Sigmoid colon (tissue), 6 donors: ENCODE measurements at regions not wholly inside any gene's neighbourhood (a gene's known extent, or its start where the extent isn't known, plus 50 kb on each side); places are given as distances from the start of the nearest gene placed in this dataset.
A peak's percentile ranks its signal among the peaks of the same experiment; 100 is the strongest.

Experiments
- DNase-seq: peaks from one replicate; pipeline ENCODE4 v3.0.0-alpha.2; 2019
- H3K27ac ChIP-seq, 4 donors: fragments of 200-600 bp; sonication (generic); one replicate each; pipeline ENCODE4 v1.5.1; 2016 to 2019; ENCODE audit warnings: mild to moderate bottlenecking in 1 of 4
- H3K27me3 ChIP-seq, 3 donors: fragments of 200-600 bp; sonication (generic); one replicate each; pipeline ENCODE4 v1.5.1; 2019; ENCODE audit warnings: mild to moderate bottlenecking in 1 of 3
- H3K36me3 ChIP-seq, 4 donors: fragments of 200-600 bp; sonication (generic); one replicate each; pipeline ENCODE4 v1.5.1; 2016 to 2019
- H3K4me1 ChIP-seq, 4 donors: fragments of 200-600 bp; sonication (generic); one replicate each; pipeline ENCODE4 v1.5.1; 2017 to 2019
- H3K4me3 ChIP-seq, 4 donors: fragments of 200-600 bp; sonication (generic); one replicate each; pipeline ENCODE4 v1.5.1; 2017 to 2019; ENCODE audit warnings: mild to moderate bottlenecking in 2 of 4, moderate library complexity in 1 of 4
- H3K9me3 ChIP-seq, 4 donors: fragments of 200-600 bp in 3 of 4; sonication (generic) in 3 of 4; one replicate each; pipeline versions ENCODE4 v1.5.1 to v1.6.1; 2013 to 2019
- CTCF ChIP-seq, 4 experiments: fragments of 450-650 bp in 3 of 4; fragments of 200-600 bp in 1 of 4; IDR thresholded peaks; one replicate each; pipeline ENCODE4 v1.5.1; 2016 to 2019; ENCODE audit warnings: antibody characterized with exemption in 4 of 4, mild to moderate bottlenecking in 3 of 4, moderate library complexity in 2 of 4
- EP300 ChIP-seq, 4 donors: sonication (generic); formaldehyde crosslinking; IDR thresholded peaks; one replicate each; pipeline ENCODE4 v1.6.1; 2017; ENCODE audit warnings: antibody characterized with exemption in 4 of 4
- POLR2A ChIP-seq, 2 donors: fragments of 450-650 bp; IDR thresholded peaks; one replicate each; pipeline ENCODE4 v1.6.1; 2016; ENCODE audit warnings: antibody characterized with exemption in 2 of 2, mild to moderate bottlenecking in 2 of 2, moderate library complexity in 2 of 2
- POLR2AphosphoS5 ChIP-seq, 4 donors: sonication (generic); formaldehyde crosslinking; IDR thresholded peaks; one replicate each; pipeline ENCODE4 v1.6.1; 2017; ENCODE audit warnings: antibody characterized with exemption in 4 of 4
- WGBS, 2 donors: extraction: QIAGEN DNeasy Blood & Tissue Kit; methylation state at CpG; one replicate each; pipeline ENCODE4 v1.1.7; 2013; 5-methylcytosine and 5-hydroxymethylcytosine counted together
- intact Hi-C: fragments of 100-400 bp; cut with DNase I; formaldehyde crosslinking; loops from one replicate; pipeline ENCODE4 v1.15.1; 2023
- donor health status: healthy with polysubstance abuse.
- donor health status: healthy.

GRCh38 chr2:217510771-217511291 is 492.0 kb downstream of the TNS1 start:
- no peak overlapping the region for H3K4me3 ChIP-seq
- TF ChIP-seq POLR2AphosphoS5 (IDR thresholded peaks at IDR 0.05) (peak in 3 of 4 donors; percentile 51 to 56 (median 52)), EP300 (IDR thresholded peaks at IDR 0.05) (peak in 1 of 4 donors; percentile 24), POLR2A (IDR thresholded peaks at IDR 0.05) (no peak), CTCF (IDR thresholded peaks at IDR 0.05) (peak; percentile 58 to 88 (median 82))
- no peaks in the 10 kb centered on the region for H3K9me3 ChIP-seq
- 21 to 27% methylated on average over 9 of the region's 9 CpGs for WGBS, 2 donors
- DNase-seq = peak; percentile 85
- H3K27ac ChIP-seq = peak overlapping the region in 3 of 4 donors; percentile 3 to 39 (median 18)
- no peaks in the 10 kb centered on the region for H3K36me3 ChIP-seq
- peaks cover 0 to 39% (median 15%) of the 10 kb centered on the region in 4 donors for H3K4me1 ChIP-seq
- H3K27me3 ChIP-seq = no peaks in the 10 kb centered on the region
- intact Hi-C loops = loop anchor here (2.0 to 10.0 kb wide), 4 partner anchors 184 to 812 kb away; no protein-coding TSS in a partner anchor

DNA sequence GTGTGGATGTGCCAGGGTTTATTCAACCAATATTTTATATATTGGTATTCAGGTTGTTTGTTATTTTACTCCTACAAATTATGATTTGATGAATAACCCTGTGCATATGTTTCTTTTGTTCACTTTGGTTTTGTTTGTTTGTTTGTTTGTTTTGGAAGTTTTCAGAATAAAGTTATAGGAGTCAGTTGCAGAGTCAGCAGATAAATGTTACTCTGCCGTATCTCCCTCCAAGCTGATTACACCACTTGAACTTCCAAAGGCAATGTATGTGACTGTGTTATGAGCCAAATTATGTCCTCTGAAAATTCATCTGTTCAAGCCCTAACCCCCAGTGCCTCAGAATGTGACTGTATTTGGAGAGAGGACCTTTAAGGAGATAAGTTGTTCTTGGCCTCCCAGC is 497.5 kb downstream of the TNS1 start:
- Histone ChIP-seq H3K9me3 (no peaks in the 10 kb centered on the region), H3K27me3 (no peaks in the 10 kb centered on the region), H3K4me1 (peaks cover 0 to 8% (median 1%) of the 10 kb centered on the region in 4 donors), H3K27ac (no peak overlapping the region), H3K4me3 (no peak overlapping the region), H3K36me3 (no peaks in the 10 kb centered on the region)
- intact Hi-C loops = no loop called here
- no peak for DNase-seq
- TF ChIP-seq POLR2AphosphoS5 (IDR thresholded peaks at IDR 0.05) = no peak
- no peak for TF ChIP-seq CTCF (IDR thresholded peaks at IDR 0.05)
- TF ChIP-seq EP300 (IDR thresholded peaks at IDR 0.05) = no peak
- no peak for TF ChIP-seq POLR2A (IDR thresholded peaks at IDR 0.05)
- WGBS, 2 donors = 64 to 90% methylated on average over 1 of the region's 1 CpG

DNA sequence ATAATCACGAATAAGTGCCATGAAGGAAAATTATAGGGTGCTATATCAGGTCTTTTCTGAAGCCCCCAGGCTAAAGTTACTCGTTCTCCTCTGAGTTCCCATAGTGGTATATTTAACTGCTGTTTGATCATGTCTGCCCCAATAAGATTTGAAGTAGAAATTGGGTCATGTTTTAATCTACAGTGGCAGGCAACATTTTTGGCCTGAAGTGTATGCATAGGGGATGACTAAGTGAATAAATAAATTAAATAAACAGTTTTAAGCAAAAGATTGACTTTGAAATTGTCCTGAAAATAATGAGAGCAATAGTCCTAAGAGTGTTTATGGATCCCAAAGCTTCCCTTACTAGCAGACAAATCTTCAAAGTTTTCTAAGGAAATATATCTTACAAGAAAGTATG is 500.9 kb downstream of the TNS1 start:
- Histone ChIP-seq H3K9me3 (no peaks in the 10 kb centered on the region), H3K36me3 (no peaks in the 10 kb centered on the region), H3K4me3 (no peak overlapping the region), H3K4me1 (no peaks in the 10 kb centered on the region), H3K27ac (no peak overlapping the region), H3K27me3 (no peaks in the 10 kb centered on the region)
- intact Hi-C loops = no loop called here
- 53 to 79% methylated on average over 2 of the region's 2 CpGs for WGBS, 2 donors
- no peak for DNase-seq
- no peak for TF ChIP-seq EP300 (IDR thresholded peaks at IDR 0.05)
- no peak for TF ChIP-seq POLR2A (IDR thresholded peaks at IDR 0.05)
- TF ChIP-seq CTCF (IDR thresholded peaks at IDR 0.05) = no peak
- TF ChIP-seq POLR2AphosphoS5 (IDR thresholded peaks at IDR 0.05) = no peak

- intact Hi-C loops = no loop called here
- no peaks in the 10 kb centered on the region for H3K36me3 ChIP-seq
- no peaks in the 10 kb centered on the region for H3K4me1 ChIP-seq
- no peaks in the 10 kb centered on the region for H3K27me3 ChIP-seq
- H3K27ac ChIP-seq = no peak overlapping the region
- no peak for DNase-seq
- no peak overlapping the region for H3K4me3 ChIP-seq
- no peaks in the 10 kb centered on the region for H3K9me3 ChIP-seq
- WGBS, 2 donors = 62 to 65% methylated on average over 3 of the region's 3 CpGs
- no peak for TF ChIP-seq POLR2A (IDR thresholded peaks at IDR 0.05)
- no peak for TF ChIP-seq CTCF (IDR thresholded peaks at IDR 0.05)
- TF ChIP-seq POLR2AphosphoS5 (IDR thresholded peaks at IDR 0.05) = no peak
- no peak for TF ChIP-seq EP300 (IDR thresholded peaks at IDR 0.05)
Observed at GRCh38 chr2:217497843-217498377, 504.9 kb downstream of the TNS1 start.

GRCh38 chr2:217494557-217494956 is 508.2 kb downstream of the TNS1 start:
- no peak for DNase-seq
- no peak overlapping the region for H3K4me3 ChIP-seq
- H3K27me3 ChIP-seq = no peaks in the 10 kb centered on the region
- 70 to 71% methylated on average over 4 of the region's 4 CpGs for WGBS, 2 donors
- H3K4me1 ChIP-seq = no peaks in the 10 kb centered on the region
- no peaks in the 10 kb centered on the region for H3K36me3 ChIP-seq
- no peaks in the 10 kb centered on the region for H3K9me3 ChIP-seq
- intact Hi-C loops = no loop called here
- TF ChIP-seq POLR2A (IDR thresholded peaks at IDR 0.05) = no peak
- TF ChIP-seq POLR2AphosphoS5 (IDR thresholded peaks at IDR 0.05) = no peak
- TF ChIP-seq EP300 (IDR thresholded peaks at IDR 0.05) = no peak
- TF ChIP-seq CTCF (IDR thresholded peaks at IDR 0.05) = no peak
- no peak overlapping the region for H3K27ac ChIP-seq
